Fibroblast of pulmonary artery (primary cell): ENCODE measurements at regions not wholly inside any gene's neighbourhood (a gene's known extent, or its start where the extent isn't known, plus 50 kb on each side); places are given as distances from the start of the nearest gene placed in this dataset.

ENCODE experiments used
- DNase-seq: peaks from one replicate; pipeline ENCODE4 v3.0.0-alpha.2; 2010; ENCODE audit warnings: low read depth
- H3K4me3 ChIP-seq: replicated peaks from 2 replicates; pipeline ENCODE4 v1.5.1; 2011; ENCODE audit warnings: low read depth, mild to moderate bottlenecking, control low read depth, low read length, moderate library complexity
- CTCF ChIP-seq: IDR thresholded peaks from 2 replicates; pipeline ENCODE4 v1.5.1; 2011; ENCODE audit warnings: mild to moderate bottlenecking, control low read depth, low read length, inconsistent platforms; ENCODE audit errors: missing control alignments

DNA sequence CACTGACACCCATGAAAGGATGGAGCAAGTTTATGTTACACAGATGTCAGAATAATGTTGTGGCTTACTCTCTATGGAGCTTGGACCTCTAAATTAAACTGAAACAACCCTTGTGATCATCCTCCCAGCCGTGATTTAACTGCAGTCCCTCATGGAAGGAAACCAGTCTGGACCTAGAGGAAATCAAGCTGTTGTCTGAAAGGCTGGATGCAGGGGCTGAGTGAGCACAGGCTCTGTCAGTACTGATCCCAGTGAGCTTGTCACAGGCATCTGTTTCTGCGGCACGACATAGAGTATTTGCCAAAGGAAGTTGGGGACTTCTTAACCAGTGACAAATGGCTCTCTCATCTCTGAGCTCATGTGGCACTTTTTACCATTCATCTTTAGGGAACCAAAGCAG lies 282.9 kb upstream of the MAP3K1 start:
- no peak for TF ChIP-seq CTCF
- H3K4me3 ChIP-seq: no peak overlapping the region
- no peak for DNase-seq

DNA sequence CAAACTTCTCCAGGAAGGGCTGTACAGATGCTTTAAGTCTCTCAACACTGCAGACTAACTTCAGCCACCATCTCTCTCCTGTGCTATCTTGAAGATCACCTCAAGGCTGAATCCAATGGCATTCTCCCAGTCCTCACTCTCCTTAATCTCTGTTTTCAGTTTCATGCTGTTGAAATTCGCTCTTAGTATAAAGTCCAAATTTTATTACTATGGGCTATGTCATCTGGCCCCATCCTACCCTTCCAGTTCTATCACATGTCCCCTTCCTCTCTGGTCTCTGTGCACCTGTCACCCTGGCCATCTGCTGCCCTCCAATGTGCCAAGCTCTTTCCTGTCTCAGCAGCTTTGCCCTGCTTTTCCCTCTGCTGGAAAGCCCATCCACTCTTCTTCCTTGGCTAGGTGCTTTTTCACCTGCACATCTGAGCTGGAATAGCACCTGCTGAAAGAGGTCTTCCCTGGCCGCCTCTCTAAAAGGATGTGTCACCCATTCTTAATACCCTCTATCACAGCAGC lies 284.7 kb upstream of the MAP3K1 start:
- no peak overlapping the region for H3K4me3 ChIP-seq
- no peak for DNase-seq
- no peak for TF ChIP-seq CTCF

DNA sequence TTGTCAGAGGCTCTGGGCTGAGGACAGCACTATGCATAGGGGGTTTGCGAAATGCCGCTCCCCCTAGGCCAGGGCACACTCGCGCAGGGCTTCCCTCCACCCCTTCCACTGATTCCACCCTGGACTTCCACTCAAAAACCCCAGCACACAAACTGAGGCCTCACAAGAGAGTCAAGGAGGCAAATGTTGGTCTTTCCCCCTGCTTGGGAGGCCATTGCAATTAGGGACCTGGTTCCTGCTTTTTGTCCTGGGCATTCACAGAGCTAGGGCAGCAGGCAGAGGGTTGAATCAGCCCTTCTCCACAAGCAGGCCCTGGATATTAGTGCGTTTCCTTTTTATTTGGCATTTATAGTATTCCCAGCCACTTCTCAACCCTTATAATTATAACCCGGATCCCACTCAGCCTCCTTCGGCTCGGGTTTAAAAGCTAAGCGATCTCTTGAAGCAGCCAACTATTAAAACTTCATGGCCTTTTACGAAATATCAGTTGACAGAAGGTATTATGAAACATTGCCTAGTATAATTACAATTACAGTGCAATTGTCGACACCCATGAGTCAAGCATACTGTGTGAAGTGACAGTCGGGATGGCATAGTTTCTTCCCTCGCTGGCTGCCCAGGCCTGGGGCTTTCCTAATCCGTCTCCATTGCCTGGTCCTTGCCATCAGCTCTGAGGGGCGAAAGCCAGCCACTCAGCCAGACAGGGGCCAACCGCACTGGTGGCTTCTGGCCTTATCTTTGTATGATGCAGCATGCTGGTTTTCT lies 285.5 kb upstream of the MAP3K1 start:
- no peak overlapping the region for H3K4me3 ChIP-seq
- DNase-seq: no peak
- no peak for TF ChIP-seq CTCF

- no peak for DNase-seq
- H3K4me3 ChIP-seq: no peak overlapping the region
- no peak for TF ChIP-seq CTCF
These were observed 288.2 kb upstream of the MAP3K1 start for GRCh38 chr5:56527174-56527573.

DNA sequence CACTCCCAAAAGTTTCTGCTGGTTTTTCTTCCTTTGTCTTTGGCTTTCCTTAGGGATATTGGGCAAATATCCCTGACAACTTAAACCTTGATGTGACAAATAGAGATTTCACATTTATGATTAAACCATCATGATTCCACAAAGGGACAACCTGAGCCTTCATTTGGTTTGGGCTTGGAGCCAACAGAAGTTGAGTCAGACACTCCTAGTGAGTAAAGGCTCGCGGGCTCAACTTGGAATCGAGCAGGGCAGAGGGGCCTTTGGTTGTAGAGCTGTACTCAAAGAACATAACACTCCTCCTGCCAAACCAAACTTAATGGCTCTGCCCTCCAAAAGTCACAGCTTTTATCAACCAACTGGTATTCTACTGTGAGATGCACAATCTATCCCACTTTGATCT lies 290.2 kb upstream of the MAP3K1 start:
- DNase-seq: peak; percentile 33
- no peak overlapping the region for H3K4me3 ChIP-seq
- TF ChIP-seq CTCF: no peak

- no peak for TF ChIP-seq CTCF
- no peak overlapping the region for H3K4me3 ChIP-seq
- peak; percentile 36 for DNase-seq
These were observed 290.9 kb upstream of the ANKRD55 start for GRCh38 chr5:56523790-56524575.

GRCh38 chr5:56522960-56523359 lies 289.8 kb upstream of the ANKRD55 start:
- DNase-seq: peak; percentile 82
- H3K4me3 ChIP-seq: no peak overlapping the region
- TF ChIP-seq CTCF: no peak
